H1 (cell line): ENCODE measurements at regions not wholly inside any gene's neighbourhood (a gene's known extent, or its start where the extent isn't known, plus 50 kb on each side); places are given as distances from the start of the nearest gene placed in this dataset.

Source experiments
- BRCA1 ChIP-seq: IDR thresholded peaks from 2 replicates; pipeline ENCODE4 v1.6.1; 2012; ENCODE audit warnings: low read depth, low read length, improper control_type of control experiment
- CHD2 ChIP-seq: IDR thresholded peaks from 2 replicates; pipeline ENCODE4 v1.6.1; 2012; ENCODE audit warnings: low read length, improper control_type of control experiment
- EZH2 ChIP-seq: fragments of 200-600 bp; sonication (generic); IDR thresholded peaks from 2 replicates; pipeline ENCODE4 v1.7.1; 2012; ENCODE audit warnings: low read depth, mild to moderate bottlenecking, moderate library complexity, low read length, inconsistent platforms; ENCODE audit not compliant: severe bottlenecking
- GABPA ChIP-seq: IDR thresholded peaks from 2 replicates; pipeline ENCODE4 v1.6.1; 2011; ENCODE audit warnings: mild to moderate bottlenecking, low read length, moderate library complexity, borderline replicate concordance; ENCODE audit not compliant: insufficient read depth
- NANOG ChIP-seq: IDR thresholded peaks from 2 replicates; pipeline ENCODE4 v1.6.1; 2011; ENCODE audit warnings: low read length, low read depth, mild to moderate bottlenecking, inconsistent platforms; ENCODE audit not compliant: insufficient read depth, poor library complexity, severe bottlenecking
- POLR2A ChIP-seq, 2 experiments: IDR thresholded peaks; 1 replicate in 1 of 2; 2 replicates in 1 of 2; pipeline ENCODE4 v1.6.1; 2011; ENCODE audit warnings: low read depth in 2 of 2, low read length in 2 of 2, mild to moderate bottlenecking in 2 of 2; ENCODE audit errors: control extremely low read depth in 1 of 2
- POLR2AphosphoS5 ChIP-seq: IDR thresholded peaks from 2 replicates; pipeline ENCODE4 v1.6.1; 2011; ENCODE audit warnings: low read depth, low read length
- RFX5 ChIP-seq: IDR thresholded peaks from 2 replicates; pipeline ENCODE4 v1.6.1; 2011; ENCODE audit warnings: low read depth, low read length, improper control_type of control experiment, borderline replicate concordance
- SAP30 ChIP-seq: fragments of 300-600 bp; sonication (generic); IDR thresholded peaks from 2 replicates; pipeline ENCODE4 v1.7.1; 2012; ENCODE audit warnings: low read length, moderate library complexity, mild to moderate bottlenecking, inconsistent platforms; ENCODE audit not compliant: insufficient read depth, insufficient replicate concordance
- SIRT6 ChIP-seq: IDR thresholded peaks from one replicate; pipeline ENCODE4 v1.7.1; 2012; ENCODE audit warnings: low read length, inconsistent platforms
- SP1 ChIP-seq: IDR thresholded peaks from 2 replicates; pipeline ENCODE4 v1.6.1; 2011; ENCODE audit warnings: low read depth, low read length
- YY1 ChIP-seq: IDR thresholded peaks from 2 replicates; pipeline ENCODE4 v1.6.1; 2011; ENCODE audit warnings: low read depth, mild to moderate bottlenecking, low read length
- TF ChIP-seq, protein P1 (sequence below), 3 experiments: IDR thresholded peaks; 1 replicate in 2 of 3; 2 replicates in 1 of 3; pipeline versions ENCODE4 v1.5.1 to v1.6.1; 2011; ENCODE audit warnings: low read length in 3 of 3, mild to moderate bottlenecking in 3 of 3, inconsistent platforms in 2 of 3, low read depth in 1 of 3, moderate library complexity in 1 of 3; ENCODE audit not compliant: insufficient read depth in 1 of 3; ENCODE audit errors: control extremely low read depth in 1 of 3
- TF ChIP-seq, protein P2 (sequence below): fragments of 300-600 bp; sonication (generic); IDR thresholded peaks from 2 replicates; pipeline ENCODE4 v1.7.1; 2012; ENCODE audit warnings: low read length, moderate library complexity, mild to moderate bottlenecking, inconsistent platforms; ENCODE audit not compliant: insufficient replicate concordance

DNA sequence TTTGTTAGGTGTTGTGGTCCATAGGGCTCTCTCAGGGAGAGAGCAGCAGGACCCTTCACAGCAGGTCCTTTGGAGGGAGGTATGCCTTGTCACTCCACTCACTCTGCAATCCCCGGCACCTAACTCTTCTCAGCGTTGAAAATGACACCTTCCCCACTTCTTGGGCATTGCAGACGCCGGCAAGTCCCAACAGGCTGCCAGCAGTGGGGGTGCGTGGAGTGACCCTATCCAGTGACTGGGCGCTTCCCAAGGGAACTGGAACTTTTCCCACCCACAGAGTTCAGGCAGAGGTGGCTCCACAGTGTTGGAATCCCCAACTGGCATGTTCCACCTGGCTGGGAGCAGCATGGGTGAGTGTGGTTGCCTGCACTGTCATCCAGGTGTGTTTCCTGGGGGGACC is 705.1 kb upstream of the FRG1 start:
- TF ChIP-seq, protein P1, sequence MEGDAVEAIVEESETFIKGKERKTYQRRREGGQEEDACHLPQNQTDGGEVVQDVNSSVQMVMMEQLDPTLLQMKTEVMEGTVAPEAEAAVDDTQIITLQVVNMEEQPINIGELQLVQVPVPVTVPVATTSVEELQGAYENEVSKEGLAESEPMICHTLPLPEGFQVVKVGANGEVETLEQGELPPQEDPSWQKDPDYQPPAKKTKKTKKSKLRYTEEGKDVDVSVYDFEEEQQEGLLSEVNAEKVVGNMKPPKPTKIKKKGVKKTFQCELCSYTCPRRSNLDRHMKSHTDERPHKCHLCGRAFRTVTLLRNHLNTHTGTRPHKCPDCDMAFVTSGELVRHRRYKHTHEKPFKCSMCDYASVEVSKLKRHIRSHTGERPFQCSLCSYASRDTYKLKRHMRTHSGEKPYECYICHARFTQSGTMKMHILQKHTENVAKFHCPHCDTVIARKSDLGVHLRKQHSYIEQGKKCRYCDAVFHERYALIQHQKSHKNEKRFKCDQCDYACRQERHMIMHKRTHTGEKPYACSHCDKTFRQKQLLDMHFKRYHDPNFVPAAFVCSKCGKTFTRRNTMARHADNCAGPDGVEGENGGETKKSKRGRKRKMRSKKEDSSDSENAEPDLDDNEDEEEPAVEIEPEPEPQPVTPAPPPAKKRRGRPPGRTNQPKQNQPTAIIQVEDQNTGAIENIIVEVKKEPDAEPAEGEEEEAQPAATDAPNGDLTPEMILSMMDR (IDR thresholded peaks at IDR 0.05; ENCODE audit: control extremely low read depth in 1 of 3, insufficient read depth in 1 of 3, low read depth in 1 of 3, low read length in 3 of 3) = no peak
- TF ChIP-seq CHD2 = no peak
- no peak for TF ChIP-seq YY1
- TF ChIP-seq POLR2AphosphoS5 = no peak
- TF ChIP-seq, protein P2, sequence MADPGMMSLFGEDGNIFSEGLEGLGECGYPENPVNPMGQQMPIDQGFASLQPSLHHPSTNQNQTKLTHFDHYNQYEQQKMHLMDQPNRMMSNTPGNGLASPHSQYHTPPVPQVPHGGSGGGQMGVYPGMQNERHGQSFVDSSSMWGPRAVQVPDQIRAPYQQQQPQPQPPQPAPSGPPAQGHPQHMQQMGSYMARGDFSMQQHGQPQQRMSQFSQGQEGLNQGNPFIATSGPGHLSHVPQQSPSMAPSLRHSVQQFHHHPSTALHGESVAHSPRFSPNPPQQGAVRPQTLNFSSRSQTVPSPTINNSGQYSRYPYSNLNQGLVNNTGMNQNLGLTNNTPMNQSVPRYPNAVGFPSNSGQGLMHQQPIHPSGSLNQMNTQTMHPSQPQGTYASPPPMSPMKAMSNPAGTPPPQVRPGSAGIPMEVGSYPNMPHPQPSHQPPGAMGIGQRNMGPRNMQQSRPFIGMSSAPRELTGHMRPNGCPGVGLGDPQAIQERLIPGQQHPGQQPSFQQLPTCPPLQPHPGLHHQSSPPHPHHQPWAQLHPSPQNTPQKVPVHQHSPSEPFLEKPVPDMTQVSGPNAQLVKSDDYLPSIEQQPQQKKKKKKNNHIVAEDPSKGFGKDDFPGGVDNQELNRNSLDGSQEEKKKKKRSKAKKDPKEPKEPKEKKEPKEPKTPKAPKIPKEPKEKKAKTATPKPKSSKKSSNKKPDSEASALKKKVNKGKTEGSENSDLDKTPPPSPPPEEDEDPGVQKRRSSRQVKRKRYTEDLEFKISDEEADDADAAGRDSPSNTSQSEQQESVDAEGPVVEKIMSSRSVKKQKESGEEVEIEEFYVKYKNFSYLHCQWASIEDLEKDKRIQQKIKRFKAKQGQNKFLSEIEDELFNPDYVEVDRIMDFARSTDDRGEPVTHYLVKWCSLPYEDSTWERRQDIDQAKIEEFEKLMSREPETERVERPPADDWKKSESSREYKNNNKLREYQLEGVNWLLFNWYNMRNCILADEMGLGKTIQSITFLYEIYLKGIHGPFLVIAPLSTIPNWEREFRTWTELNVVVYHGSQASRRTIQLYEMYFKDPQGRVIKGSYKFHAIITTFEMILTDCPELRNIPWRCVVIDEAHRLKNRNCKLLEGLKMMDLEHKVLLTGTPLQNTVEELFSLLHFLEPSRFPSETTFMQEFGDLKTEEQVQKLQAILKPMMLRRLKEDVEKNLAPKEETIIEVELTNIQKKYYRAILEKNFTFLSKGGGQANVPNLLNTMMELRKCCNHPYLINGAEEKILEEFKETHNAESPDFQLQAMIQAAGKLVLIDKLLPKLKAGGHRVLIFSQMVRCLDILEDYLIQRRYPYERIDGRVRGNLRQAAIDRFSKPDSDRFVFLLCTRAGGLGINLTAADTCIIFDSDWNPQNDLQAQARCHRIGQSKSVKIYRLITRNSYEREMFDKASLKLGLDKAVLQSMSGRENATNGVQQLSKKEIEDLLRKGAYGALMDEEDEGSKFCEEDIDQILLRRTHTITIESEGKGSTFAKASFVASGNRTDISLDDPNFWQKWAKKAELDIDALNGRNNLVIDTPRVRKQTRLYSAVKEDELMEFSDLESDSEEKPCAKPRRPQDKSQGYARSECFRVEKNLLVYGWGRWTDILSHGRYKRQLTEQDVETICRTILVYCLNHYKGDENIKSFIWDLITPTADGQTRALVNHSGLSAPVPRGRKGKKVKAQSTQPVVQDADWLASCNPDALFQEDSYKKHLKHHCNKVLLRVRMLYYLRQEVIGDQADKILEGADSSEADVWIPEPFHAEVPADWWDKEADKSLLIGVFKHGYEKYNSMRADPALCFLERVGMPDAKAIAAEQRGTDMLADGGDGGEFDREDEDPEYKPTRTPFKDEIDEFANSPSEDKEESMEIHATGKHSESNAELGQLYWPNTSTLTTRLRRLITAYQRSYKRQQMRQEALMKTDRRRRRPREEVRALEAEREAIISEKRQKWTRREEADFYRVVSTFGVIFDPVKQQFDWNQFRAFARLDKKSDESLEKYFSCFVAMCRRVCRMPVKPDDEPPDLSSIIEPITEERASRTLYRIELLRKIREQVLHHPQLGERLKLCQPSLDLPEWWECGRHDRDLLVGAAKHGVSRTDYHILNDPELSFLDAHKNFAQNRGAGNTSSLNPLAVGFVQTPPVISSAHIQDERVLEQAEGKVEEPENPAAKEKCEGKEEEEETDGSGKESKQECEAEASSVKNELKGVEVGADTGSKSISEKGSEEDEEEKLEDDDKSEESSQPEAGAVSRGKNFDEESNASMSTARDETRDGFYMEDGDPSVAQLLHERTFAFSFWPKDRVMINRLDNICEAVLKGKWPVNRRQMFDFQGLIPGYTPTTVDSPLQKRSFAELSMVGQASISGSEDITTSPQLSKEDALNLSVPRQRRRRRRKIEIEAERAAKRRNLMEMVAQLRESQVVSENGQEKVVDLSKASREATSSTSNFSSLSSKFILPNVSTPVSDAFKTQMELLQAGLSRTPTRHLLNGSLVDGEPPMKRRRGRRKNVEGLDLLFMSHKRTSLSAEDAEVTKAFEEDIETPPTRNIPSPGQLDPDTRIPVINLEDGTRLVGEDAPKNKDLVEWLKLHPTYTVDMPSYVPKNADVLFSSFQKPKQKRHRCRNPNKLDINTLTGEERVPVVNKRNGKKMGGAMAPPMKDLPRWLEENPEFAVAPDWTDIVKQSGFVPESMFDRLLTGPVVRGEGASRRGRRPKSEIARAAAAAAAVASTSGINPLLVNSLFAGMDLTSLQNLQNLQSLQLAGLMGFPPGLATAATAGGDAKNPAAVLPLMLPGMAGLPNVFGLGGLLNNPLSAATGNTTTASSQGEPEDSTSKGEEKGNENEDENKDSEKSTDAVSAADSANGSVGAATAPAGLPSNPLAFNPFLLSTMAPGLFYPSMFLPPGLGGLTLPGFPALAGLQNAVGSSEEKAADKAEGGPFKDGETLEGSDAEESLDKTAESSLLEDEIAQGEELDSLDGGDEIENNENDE = no peak
- TF ChIP-seq SIRT6 = no peak
- no peak for TF ChIP-seq SP1
- no peak for TF ChIP-seq POLR2A (IDR thresholded peaks at IDR 0.05; ENCODE audit: control extremely low read depth in 1 of 2, low read depth in 2 of 2, low read length in 2 of 2)
- no peak for TF ChIP-seq SAP30
- no peak for TF ChIP-seq BRCA1
- TF ChIP-seq GABPA = no peak
- TF ChIP-seq EZH2 = no peak
- no peak for TF ChIP-seq NANOG
- no peak for TF ChIP-seq RFX5
